ENCODE measurements at regions not wholly inside any gene's neighbourhood (a gene's known extent, or its start where the extent isn't known, plus 50 kb on each side); places are given as distances from the start of the nearest gene placed in this dataset.

DNA sequence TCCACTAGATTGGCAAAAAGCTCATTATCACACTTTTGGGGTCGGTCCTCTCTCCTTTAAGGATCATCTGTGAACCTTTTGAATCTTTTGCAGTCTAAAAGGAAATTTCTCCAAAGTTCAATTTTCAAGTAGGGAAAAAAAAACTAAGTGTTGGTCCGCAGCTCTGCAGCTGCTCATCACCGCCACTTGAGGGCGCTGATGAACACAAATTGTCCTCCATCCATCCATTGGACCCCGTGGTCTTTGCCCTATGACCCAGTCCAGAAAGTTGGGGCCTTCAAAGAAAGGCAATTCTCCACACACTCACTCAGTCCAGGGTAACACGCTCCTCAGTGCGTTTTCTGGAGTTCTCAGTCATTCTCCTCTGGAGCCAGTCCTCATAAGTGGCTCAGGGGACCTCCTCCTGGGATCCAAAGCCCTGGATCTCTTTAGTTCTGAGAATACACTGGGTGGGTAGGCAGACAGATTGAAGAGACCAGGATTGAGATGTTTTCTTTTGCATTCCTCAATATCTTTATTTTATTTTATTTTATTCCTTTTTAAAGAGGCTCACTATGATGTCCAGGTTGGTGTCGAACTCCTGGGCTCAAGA is 63.6 kb upstream of the SLC28A3 start:
- peak; percentile 39 for DNase-seq (ENCODE audit: low read depth)
- H3K4me3 ChIP-seq (ENCODE audit: low read depth, low read length): no peak overlapping the region
- TF ChIP-seq, protein P1, sequence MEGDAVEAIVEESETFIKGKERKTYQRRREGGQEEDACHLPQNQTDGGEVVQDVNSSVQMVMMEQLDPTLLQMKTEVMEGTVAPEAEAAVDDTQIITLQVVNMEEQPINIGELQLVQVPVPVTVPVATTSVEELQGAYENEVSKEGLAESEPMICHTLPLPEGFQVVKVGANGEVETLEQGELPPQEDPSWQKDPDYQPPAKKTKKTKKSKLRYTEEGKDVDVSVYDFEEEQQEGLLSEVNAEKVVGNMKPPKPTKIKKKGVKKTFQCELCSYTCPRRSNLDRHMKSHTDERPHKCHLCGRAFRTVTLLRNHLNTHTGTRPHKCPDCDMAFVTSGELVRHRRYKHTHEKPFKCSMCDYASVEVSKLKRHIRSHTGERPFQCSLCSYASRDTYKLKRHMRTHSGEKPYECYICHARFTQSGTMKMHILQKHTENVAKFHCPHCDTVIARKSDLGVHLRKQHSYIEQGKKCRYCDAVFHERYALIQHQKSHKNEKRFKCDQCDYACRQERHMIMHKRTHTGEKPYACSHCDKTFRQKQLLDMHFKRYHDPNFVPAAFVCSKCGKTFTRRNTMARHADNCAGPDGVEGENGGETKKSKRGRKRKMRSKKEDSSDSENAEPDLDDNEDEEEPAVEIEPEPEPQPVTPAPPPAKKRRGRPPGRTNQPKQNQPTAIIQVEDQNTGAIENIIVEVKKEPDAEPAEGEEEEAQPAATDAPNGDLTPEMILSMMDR (IDR thresholded peaks at IDR 0.05; ENCODE audit: low read depth, low read length): peak; percentile 72
- no peak for TF ChIP-seq POLR2A (IDR thresholded peaks at IDR 0.05; ENCODE audit: extremely low read depth, insufficient read length)

DNA sequence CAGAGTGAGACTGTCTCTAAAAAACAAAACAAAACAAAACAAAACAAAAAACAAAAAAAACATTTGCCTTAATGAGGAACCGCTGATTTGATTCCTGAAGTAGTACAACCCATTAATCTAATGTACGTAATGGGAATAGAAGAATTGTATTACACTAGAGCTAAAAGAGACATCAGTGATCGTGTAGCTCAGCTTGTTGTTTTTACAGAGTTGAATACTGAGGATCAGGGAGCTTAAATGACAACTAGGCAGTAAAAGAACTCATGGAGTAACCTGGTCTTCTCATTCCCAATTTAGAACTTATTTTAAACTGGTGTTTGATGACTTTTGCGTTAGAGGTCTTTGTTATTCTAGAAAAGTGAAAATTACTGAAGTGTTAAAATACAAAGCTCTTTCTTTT is 65.1 kb upstream of the SLC28A3 start:
- TF ChIP-seq MYC (IDR thresholded peaks at IDR 0.05; ENCODE audit: low read depth, low read length) (no peak), MAX (IDR thresholded peaks at IDR 0.05; ENCODE audit: low read depth, low read length) (no peak), POLR2A (IDR thresholded peaks at IDR 0.05; ENCODE audit: extremely low read depth, insufficient read length) (no peak)
- TF ChIP-seq, protein P1 (IDR thresholded peaks at IDR 0.05; ENCODE audit: low read depth, low read length): no peak
- DNase-seq (ENCODE audit: low read depth): no peak
- no peak overlapping the region for H3K4me3 ChIP-seq (ENCODE audit: low read depth, low read length)

DNA sequence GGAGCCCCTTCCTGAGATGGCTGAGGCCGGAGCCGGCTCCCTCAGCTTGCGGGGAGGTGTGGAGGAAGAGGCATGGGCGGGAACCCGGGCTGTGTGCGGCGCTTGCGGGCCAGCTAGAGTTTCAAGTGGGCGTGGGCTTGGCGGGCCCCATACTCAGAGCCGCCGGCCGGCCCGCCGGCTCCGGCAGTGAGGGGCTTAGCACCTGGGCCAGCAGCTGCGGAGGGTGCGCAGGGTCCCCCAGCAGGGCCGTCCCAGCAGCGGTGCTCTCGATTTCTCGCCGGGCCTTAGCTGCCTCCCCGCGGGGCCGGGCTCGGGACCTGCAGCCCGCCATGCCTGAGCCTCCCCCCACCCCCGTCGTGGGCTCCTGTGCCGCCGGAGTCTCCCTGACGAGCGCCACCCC is 67.9 kb upstream of the SLC28A3 start:
- no peak overlapping the region for H3K4me3 ChIP-seq (ENCODE audit: low read depth, low read length)
- no peak for DNase-seq (ENCODE audit: low read depth)
- TF ChIP-seq MAX (IDR thresholded peaks at IDR 0.05; ENCODE audit: low read depth, low read length): no peak
- TF ChIP-seq MYC (IDR thresholded peaks at IDR 0.05; ENCODE audit: low read depth, low read length): no peak
- TF ChIP-seq, protein P1 (IDR thresholded peaks at IDR 0.05; ENCODE audit: low read depth, low read length): no peak
- TF ChIP-seq POLR2A (IDR thresholded peaks at IDR 0.05; ENCODE audit: extremely low read depth, insufficient read length): no peak

- DNase-seq (ENCODE audit: low read depth): no peak
- TF ChIP-seq POLR2A (IDR thresholded peaks at IDR 0.05; ENCODE audit: extremely low read depth, insufficient read length): no peak
- no peak overlapping the region for H3K4me3 ChIP-seq (ENCODE audit: low read depth, low read length)
Observed at GRCh38 chr9:84411683-84412267, 71.2 kb upstream of the SLC28A3 start.

DNA sequence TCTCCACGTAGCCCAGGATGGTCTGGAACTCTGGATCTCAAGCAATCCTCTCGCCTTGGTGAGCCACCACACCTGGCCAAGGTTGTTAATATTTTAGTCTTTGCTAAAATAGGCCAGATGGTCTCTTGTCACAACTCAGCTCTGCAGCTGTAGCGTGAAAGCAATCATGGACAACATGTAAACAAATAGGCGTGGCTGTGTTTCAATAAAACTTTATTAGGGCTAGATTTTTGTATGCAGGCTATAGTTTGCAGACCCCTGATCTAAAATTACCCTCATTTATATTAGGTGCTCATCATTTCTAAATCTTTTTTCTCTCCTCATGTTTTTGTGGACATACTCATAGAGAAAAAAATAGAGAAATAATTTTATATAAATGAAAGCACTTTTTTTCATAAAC is 72.1 kb upstream of the SLC28A3 start:
- no peak for DNase-seq (ENCODE audit: low read depth)
- no peak for TF ChIP-seq MAX (IDR thresholded peaks at IDR 0.05; ENCODE audit: low read depth, low read length)
- TF ChIP-seq POLR2A (IDR thresholded peaks at IDR 0.05; ENCODE audit: extremely low read depth, insufficient read length): no peak
- TF ChIP-seq MYC (IDR thresholded peaks at IDR 0.05; ENCODE audit: low read depth, low read length): no peak
- TF ChIP-seq, protein P1 (IDR thresholded peaks at IDR 0.05; ENCODE audit: low read depth, low read length): no peak
- no peak overlapping the region for H3K4me3 ChIP-seq (ENCODE audit: low read depth, low read length)

GRCh38 chr9:84413301-84413700 is 72.7 kb upstream of the SLC28A3 start:
- TF ChIP-seq POLR2A (IDR thresholded peaks at IDR 0.05; ENCODE audit: extremely low read depth, insufficient read length) (no peak), MYC (IDR thresholded peaks at IDR 0.05; ENCODE audit: low read depth, low read length) (no peak), MAX (IDR thresholded peaks at IDR 0.05; ENCODE audit: low read depth, low read length) (no peak)
- TF ChIP-seq, protein P1 (IDR thresholded peaks at IDR 0.05; ENCODE audit: low read depth, low read length): no peak
- no peak for DNase-seq (ENCODE audit: low read depth)
- H3K4me3 ChIP-seq (ENCODE audit: low read depth, low read length): no peak overlapping the region
